Vagina (tissue), 2 donors: ENCODE measurements at regions not wholly inside any gene's neighbourhood (a gene's known extent, or its start where the extent isn't known, plus 50 kb on each side); places are given as distances from the start of the nearest gene placed in this dataset.
"Not testable (repeated sequence)": the region's sequence is repeated elsewhere in the genome, so short reads cannot be mapped to it uniquely, and the experiment has no call there.

Experiments
- POLR2A ChIP-seq, 2 donors: fragments of 450-650 bp; IDR thresholded peaks; one replicate each; pipeline ENCODE4 v1.6.1; 2017; ENCODE audit warnings: antibody characterized with exemption in 2 of 2, mild to moderate bottlenecking in 2 of 2, moderate library complexity in 2 of 2
- TF ChIP-seq, protein P1 (sequence below), 3 experiments: fragments of 450-650 bp in 2 of 3; fragments of 200-600 bp in 1 of 3; sonication (generic) in 1 of 3; IDR thresholded peaks; one replicate each; pipeline ENCODE4 v1.5.1; 2017 to 2019; ENCODE audit warnings: antibody characterized with exemption in 3 of 3, mild to moderate bottlenecking in 2 of 3, moderate library complexity in 2 of 3

DNA sequence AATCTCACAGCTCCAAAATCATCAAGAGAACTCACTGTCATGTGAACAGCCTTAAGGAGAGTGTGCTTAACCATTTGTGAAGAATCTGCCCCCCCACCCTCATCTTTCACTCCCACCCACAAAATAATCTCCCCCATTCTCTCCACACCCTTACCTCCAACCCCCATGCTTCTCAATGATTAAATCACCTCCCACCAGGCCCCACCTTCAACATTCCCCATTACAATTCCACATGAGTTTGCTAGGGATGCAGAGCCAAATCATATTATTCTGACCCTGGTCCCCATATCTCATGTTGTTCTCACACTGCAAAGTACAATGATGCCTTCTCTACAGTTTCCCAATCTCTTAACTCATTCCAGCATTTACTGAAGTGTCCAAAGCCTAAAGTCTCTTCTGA is 232.9 kb downstream of the CWH43 start:
- TF ChIP-seq, protein P1, sequence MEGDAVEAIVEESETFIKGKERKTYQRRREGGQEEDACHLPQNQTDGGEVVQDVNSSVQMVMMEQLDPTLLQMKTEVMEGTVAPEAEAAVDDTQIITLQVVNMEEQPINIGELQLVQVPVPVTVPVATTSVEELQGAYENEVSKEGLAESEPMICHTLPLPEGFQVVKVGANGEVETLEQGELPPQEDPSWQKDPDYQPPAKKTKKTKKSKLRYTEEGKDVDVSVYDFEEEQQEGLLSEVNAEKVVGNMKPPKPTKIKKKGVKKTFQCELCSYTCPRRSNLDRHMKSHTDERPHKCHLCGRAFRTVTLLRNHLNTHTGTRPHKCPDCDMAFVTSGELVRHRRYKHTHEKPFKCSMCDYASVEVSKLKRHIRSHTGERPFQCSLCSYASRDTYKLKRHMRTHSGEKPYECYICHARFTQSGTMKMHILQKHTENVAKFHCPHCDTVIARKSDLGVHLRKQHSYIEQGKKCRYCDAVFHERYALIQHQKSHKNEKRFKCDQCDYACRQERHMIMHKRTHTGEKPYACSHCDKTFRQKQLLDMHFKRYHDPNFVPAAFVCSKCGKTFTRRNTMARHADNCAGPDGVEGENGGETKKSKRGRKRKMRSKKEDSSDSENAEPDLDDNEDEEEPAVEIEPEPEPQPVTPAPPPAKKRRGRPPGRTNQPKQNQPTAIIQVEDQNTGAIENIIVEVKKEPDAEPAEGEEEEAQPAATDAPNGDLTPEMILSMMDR (IDR thresholded peaks at IDR 0.05), result not testable (repeated sequence)
- not testable (repeated sequence) for TF ChIP-seq POLR2A (IDR thresholded peaks at IDR 0.05)
